Immature natural killer cell (primary cell): ENCODE measurements at regions not wholly inside any gene's neighbourhood (a gene's known extent, or its start where the extent isn't known, plus 50 kb on each side); places are given as distances from the start of the nearest gene placed in this dataset.

Experiments used
- DNase-seq, 3 donors: peaks; one replicate each; pipeline ENCODE4 v3.0.0; 2022; ENCODE audit warnings: mixed read lengths in 1 of 3
- H3K27ac Mint-ChIP-seq, 6 donors: one replicate each; pipeline ENCODE4 v1.8.0; 2020; ENCODE audit warnings: mixed read lengths in 6 of 6, mild to moderate bottlenecking in 5 of 6, inconsistent platforms in 4 of 6, moderate library complexity in 3 of 6
- H3K27me3 Mint-ChIP-seq, 3 donors: one replicate each; pipeline ENCODE4 v1.8.0; 2020 to 2021; ENCODE audit warnings: low read depth in 3 of 3, mild to moderate bottlenecking in 3 of 3, mixed read lengths in 3 of 3, moderate library complexity in 3 of 3, inconsistent platforms in 1 of 3
- H3K36me3 Mint-ChIP-seq, 3 donors: one replicate each; pipeline ENCODE4 v1.8.0; 2020; ENCODE audit warnings: mixed read lengths in 3 of 3, inconsistent platforms in 2 of 3, mild to moderate bottlenecking in 2 of 3
- H3K4me1 Mint-ChIP-seq, 2 donors: one replicate each; pipeline ENCODE4 v1.8.0; 2020; ENCODE audit warnings: inconsistent platforms in 2 of 2, mild to moderate bottlenecking in 2 of 2, mixed read lengths in 2 of 2, moderate library complexity in 1 of 2
- H3K4me3 Mint-ChIP-seq, 5 donors: one replicate each; pipeline ENCODE4 v1.8.0; 2020; ENCODE audit warnings: mild to moderate bottlenecking in 5 of 5, mixed read lengths in 5 of 5, inconsistent platforms in 3 of 5, moderate library complexity in 3 of 5
- H3K9me3 Mint-ChIP-seq, 6 donors: one replicate each; pipeline ENCODE4 v1.8.0; 2020; ENCODE audit warnings: mild to moderate bottlenecking in 6 of 6, mixed read lengths in 6 of 6, inconsistent platforms in 4 of 6, moderate library complexity in 3 of 6

DNA sequence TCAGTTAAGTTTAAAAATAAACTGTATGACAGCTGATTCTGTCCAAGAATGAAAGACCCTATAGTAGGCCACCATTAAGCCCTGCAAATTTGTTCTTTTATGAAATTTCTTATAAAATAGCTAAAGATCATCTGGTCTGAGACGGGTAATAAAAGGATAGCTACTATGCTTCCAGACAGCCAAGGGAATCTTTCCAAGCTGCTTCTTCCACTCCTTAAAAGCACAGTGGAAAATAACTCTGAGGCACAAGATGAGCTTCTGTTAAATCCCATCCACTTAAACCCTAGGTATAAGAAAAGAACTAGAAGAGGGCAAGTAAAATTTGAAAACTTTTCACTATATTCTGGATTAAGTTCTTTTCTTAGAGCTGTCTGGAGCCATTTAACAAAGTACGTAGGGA, 194.3 kb downstream of the CAPZA3 start:
- peaks cover 0 to 13% (median 9%) of the 10 kb centered on the region in 6 donors for H3K9me3 Mint-ChIP-seq
- peaks cover 0 to 1% (median 1%) of the 10 kb centered on the region in 3 donors for H3K27me3 Mint-ChIP-seq
- H3K4me1 Mint-ChIP-seq, result no peaks in the 10 kb centered on the region
- no peak overlapping the region for H3K27ac Mint-ChIP-seq
- DNase-seq, result no peak
- no peak overlapping the region for H3K4me3 Mint-ChIP-seq
- no peaks in the 10 kb centered on the region for H3K36me3 Mint-ChIP-seq

DNA sequence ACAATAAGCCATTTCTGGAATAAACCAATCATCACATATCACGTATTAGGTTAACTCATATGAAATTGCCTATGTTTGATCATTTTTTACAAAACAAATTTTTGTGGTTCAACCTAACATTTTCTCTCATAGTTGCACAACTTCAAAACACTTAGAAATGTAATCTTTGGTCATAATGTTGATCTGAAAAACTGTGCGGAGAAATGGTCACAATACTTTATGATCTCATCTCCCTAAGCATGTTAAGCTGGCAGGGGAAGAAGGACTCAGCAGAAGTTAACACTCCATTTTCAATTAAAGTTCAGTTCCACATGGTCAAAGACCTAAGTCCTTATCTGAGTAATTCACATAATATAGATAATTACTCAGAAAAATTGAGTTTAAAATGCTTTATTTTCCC, 194.8 kb downstream of the CAPZA3 start:
- H3K27me3 Mint-ChIP-seq, result peaks cover 0 to 1% (median 1%) of the 10 kb centered on the region in 3 donors
- no peaks in the 10 kb centered on the region for H3K4me1 Mint-ChIP-seq
- no peaks in the 10 kb centered on the region for H3K36me3 Mint-ChIP-seq
- DNase-seq, result no peak
- peaks cover 0 to 13% (median 9%) of the 10 kb centered on the region in 6 donors for H3K9me3 Mint-ChIP-seq
- H3K4me3 Mint-ChIP-seq, result no peak overlapping the region
- no peak overlapping the region for H3K27ac Mint-ChIP-seq

DNA sequence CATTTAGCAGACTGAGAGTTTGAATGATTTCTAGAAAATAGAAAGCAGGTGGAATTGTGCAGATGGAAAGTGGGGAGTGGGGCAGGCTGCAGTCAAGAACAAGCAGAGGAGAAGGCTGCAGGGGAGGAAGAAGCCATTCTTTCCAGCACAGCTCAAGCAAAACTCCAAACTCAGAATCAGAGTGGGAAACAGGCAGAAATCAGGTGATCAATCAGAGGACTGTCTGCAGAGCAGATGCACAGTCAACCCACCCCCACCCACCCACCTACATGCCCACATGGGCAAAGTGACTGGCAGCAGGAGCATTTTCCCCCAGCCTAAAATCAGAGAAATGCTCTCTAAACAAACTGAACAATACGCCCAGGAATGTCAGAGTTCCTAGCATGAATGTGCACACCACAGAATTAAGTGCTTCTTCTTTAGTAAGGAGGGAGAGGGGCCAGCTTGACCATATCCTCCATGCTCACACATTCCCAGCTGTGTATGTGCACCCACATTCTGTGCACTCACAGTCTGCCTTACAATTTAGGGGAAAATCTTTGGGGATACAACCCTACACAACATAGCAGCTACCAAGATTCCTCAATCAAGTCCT, 194.1 kb upstream of the PLEKHA5 start:
- H3K27me3 Mint-ChIP-seq, result peaks cover 0 to 1% (median 0%) of the 10 kb centered on the region in 3 donors
- H3K27ac Mint-ChIP-seq, result no peak overlapping the region
- H3K4me3 Mint-ChIP-seq, result no peak overlapping the region
- no peak for DNase-seq
- no peaks in the 10 kb centered on the region for H3K4me1 Mint-ChIP-seq
- peaks cover 0 to 11% (median 3%) of the 10 kb centered on the region in 6 donors for H3K9me3 Mint-ChIP-seq
- no peaks in the 10 kb centered on the region for H3K36me3 Mint-ChIP-seq

DNA sequence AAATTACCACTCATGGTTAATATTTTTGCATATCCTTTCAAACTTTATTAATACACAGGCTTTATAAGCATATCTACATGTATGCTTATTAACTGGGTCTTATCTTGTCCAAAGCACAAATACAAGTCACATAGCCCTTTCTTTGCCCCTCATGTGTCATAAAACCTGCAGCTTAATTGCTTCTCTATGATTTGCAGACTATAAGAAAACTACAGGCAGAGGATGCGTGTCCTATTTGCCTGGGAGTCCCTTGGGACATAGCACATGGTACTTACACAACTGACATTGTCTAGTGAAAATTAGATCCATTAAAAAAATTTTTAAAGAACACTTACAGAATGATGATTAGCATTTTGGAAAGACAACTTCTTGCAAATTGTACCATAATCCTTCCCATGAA, 190.5 kb upstream of the PLEKHA5 start:
- DNase-seq, result no peak
- H3K4me3 Mint-ChIP-seq, result no peak overlapping the region
- H3K27ac Mint-ChIP-seq, result no peak overlapping the region
- peaks cover 0 to 7% (median 2%) of the 10 kb centered on the region in 6 donors for H3K9me3 Mint-ChIP-seq
- peaks cover 0 to 2% (median 0%) of the 10 kb centered on the region in 3 donors for H3K27me3 Mint-ChIP-seq
- H3K36me3 Mint-ChIP-seq, result no peaks in the 10 kb centered on the region
- no peaks in the 10 kb centered on the region for H3K4me1 Mint-ChIP-seq

DNA sequence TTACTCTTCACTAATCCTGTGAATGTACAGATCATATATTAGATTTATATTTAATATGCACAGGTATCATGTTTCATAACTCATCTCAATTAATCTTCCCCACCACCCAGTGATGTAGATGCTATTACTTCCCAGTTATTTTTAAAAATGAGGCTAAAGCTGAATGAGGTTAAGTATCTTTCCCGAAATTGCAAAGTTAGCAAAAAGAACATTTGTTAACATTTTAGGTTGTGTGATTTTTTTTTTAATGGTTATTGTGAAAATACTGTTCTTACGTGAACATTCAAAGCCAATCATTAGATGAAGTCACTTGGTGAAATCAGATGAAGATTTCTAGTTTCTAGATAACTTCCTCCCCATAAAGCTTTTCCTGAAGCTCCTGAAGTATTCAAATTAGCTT, 186.9 kb upstream of the PLEKHA5 start:
- peaks cover 2 to 3% (median 2%) of the 10 kb centered on the region in 3 donors for H3K27me3 Mint-ChIP-seq
- H3K9me3 Mint-ChIP-seq, result peaks cover 0 to 5% (median under 1%) of the 10 kb centered on the region in 6 donors
- H3K36me3 Mint-ChIP-seq, result no peaks in the 10 kb centered on the region
- H3K4me1 Mint-ChIP-seq, result no peaks in the 10 kb centered on the region
- H3K4me3 Mint-ChIP-seq, result no peak overlapping the region
- no peak for DNase-seq
- H3K27ac Mint-ChIP-seq, result no peak overlapping the region

DNA sequence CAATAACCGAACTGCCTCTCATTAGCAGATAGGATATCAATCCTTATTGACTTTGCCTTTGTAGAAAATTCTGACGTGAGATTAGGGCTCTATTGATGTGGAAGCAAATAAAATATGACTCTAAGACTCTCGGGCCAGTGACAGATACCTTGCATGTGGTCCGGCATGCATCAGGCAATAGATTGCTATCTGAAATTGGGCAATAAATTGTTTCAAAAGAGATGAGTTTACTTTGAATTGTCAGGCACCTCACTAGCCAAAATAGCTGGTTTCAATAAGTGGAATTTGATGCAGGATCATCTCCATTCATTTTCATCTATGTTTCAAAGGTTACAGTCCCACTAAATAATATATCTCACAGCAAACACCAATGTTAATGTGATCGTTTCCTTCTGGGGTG, 186.3 kb upstream of the PLEKHA5 start:
- Mint-ChIP-seq H3K4me1 (no peaks in the 10 kb centered on the region), H3K9me3 (peaks cover 0 to 5% (median under 1%) of the 10 kb centered on the region in 6 donors), H3K27ac (no peak overlapping the region), H3K4me3 (no peak overlapping the region), H3K27me3 (peaks cover 2 to 3% (median 2%) of the 10 kb centered on the region in 3 donors), H3K36me3 (no peaks in the 10 kb centered on the region)
- no peak for DNase-seq

DNA sequence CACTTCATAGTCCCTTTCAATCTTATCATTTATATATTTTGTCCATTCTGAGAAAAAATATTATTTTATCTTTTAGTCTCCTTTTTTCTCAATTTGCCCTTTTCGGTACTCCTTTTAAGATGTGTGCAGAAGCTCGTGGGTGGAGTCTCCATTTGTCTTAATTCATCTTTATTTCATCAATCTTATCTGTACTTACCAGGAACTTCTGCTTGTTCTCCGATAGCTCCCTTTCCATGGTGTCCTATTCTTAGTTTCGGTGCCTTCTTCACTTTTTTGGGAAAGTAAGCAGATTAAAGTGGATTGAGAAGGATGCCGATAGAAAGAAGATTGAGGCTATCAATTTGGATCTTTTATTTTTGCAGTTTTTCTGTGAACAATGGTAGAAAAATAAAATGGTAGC, 183.4 kb upstream of the PLEKHA5 start:
- Mint-ChIP-seq H3K4me1 (no peaks in the 10 kb centered on the region), H3K27ac (no peak overlapping the region), H3K4me3 (no peak overlapping the region), H3K27me3 (peaks cover 2% of the 10 kb centered on the region in 3 donors), H3K36me3 (no peaks in the 10 kb centered on the region), H3K9me3 (peaks cover 0 to 5% (median under 1%) of the 10 kb centered on the region in 6 donors)
- no peak for DNase-seq

DNA sequence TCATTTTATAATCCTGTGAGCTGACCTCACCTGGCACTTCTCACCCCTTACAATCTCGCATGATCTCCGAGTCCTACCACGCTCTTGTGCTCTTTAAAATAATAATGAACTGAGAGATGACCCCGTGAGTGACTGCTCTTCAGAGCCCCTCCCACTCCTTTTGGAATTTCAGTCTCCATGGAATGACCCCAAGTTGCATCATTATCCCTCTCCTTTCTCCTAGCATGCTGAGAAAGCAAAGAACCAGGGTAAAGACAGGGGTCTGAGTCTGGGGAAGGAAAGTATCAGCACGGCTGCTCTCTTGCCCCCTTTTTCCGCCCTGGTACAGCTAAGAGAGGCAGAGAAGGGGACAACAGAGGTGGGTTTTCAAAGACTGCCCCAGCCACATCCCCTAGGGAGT, 178.3 kb upstream of the PLEKHA5 start:
- no peaks in the 10 kb centered on the region for H3K36me3 Mint-ChIP-seq
- peaks cover 0 to 2% (median 0%) of the 10 kb centered on the region in 3 donors for H3K27me3 Mint-ChIP-seq
- no peak overlapping the region for H3K4me3 Mint-ChIP-seq
- no peaks in the 10 kb centered on the region for H3K4me1 Mint-ChIP-seq
- no peak for DNase-seq
- H3K27ac Mint-ChIP-seq, result no peak overlapping the region
- H3K9me3 Mint-ChIP-seq, result peaks cover 0 to 5% (median 0%) of the 10 kb centered on the region in 6 donors

DNA sequence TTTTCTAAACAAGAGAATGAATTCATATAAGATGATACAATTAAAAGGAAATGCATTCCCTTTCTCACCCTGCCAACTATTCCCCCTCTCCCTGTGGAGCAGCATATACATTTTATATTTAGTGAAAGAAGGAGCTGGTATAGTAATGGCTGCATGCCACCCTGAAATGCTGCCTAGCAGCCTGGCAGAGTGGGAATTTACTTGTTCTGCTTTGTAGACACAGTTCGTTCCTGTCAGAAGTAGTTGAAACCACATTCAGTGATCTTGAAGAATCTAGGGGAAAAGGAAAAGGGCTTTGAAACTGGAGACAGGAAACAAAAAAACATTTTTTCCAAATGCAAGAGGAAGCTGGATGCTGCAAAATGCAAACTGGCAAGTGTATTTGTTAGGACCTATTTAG, 176.0 kb upstream of the PLEKHA5 start:
- Mint-ChIP-seq H3K27me3 (no peaks in the 10 kb centered on the region), H3K27ac (no peak overlapping the region), H3K9me3 (peaks cover 0 to 3% (median 0%) of the 10 kb centered on the region in 6 donors), H3K4me3 (no peak overlapping the region), H3K4me1 (no peaks in the 10 kb centered on the region), H3K36me3 (no peaks in the 10 kb centered on the region)
- no peak for DNase-seq

DNA sequence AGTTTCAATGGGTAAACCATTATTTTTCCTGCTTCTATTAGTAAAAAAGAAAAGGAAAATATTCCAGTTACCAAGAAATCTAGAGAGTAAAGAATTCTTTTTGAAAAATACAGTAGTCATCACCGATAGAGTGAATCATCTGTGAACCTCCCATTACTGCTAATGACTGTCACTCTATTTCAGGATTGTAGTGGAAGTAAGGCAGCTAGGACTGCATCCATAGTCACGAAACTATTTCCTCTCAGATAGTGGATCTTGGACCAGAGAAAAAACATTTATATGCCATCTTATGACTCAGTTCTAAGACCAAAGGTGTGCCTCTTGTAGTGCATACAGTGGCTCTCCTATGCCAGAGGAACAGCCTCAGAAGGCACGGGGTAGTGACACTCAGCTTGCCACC, 173.9 kb upstream of the PLEKHA5 start:
- Mint-ChIP-seq H3K36me3 (no peaks in the 10 kb centered on the region), H3K9me3 (peaks cover 0 to 3% (median under 1%) of the 10 kb centered on the region in 6 donors), H3K27me3 (peaks cover 0 to 2% (median 0%) of the 10 kb centered on the region in 3 donors), H3K27ac (no peak overlapping the region), H3K4me3 (no peak overlapping the region), H3K4me1 (no peaks in the 10 kb centered on the region)
- DNase-seq, result no peak

DNA sequence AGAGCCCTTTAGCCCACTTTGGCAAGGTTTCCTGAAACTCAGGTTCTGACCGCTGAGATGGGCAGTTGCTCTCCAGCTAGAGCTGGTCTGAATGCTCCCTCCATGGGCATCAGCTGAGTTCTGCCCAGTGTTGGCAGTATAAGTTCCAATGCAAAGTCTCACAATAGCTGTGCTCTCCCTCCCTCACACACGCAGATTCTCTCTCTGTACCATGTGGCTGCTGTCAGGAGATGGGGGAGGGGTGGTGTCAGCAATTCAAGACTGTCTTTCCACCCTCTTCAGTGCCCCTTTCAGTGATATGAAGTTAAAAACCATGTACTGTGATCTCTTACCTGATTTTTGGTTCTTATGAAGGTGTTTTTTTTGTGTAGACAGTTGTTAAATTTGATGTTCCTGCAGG, 164.3 kb upstream of the PLEKHA5 start:
- DNase-seq, result no peak
- Mint-ChIP-seq H3K36me3 (no peaks in the 10 kb centered on the region), H3K4me1 (no peaks in the 10 kb centered on the region), H3K9me3 (no peaks in the 10 kb centered on the region), H3K27me3 (peaks cover 0 to 2% (median 0%) of the 10 kb centered on the region in 3 donors), H3K4me3 (no peak overlapping the region), H3K27ac (no peak overlapping the region)

DNA sequence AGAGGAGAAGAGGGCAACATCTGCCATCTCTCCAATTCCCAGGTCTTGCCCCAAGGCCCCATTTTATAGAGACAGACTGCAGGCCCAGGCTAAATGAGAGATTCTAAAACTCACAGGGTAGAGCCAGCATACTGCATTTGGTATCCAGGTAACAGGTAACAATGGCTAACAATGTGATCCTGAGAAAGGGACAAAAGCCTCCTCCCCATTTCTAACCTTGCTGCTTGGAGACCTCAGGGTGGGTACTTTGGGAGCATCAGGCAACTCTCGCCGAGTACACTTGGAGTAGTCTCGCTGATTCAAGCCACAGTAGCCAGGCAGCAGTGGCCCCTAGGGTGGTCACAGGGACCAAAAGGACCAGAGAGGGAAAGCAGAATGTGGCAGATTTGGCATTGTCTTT, 162.6 kb upstream of the PLEKHA5 start:
- peaks cover 0 to 4% (median 0%) of the 10 kb centered on the region in 3 donors for H3K27me3 Mint-ChIP-seq
- H3K9me3 Mint-ChIP-seq, result no peaks in the 10 kb centered on the region
- H3K4me1 Mint-ChIP-seq, result no peaks in the 10 kb centered on the region
- no peak for DNase-seq
- no peak overlapping the region for H3K27ac Mint-ChIP-seq
- no peak overlapping the region for H3K4me3 Mint-ChIP-seq
- H3K36me3 Mint-ChIP-seq, result no peaks in the 10 kb centered on the region

DNA sequence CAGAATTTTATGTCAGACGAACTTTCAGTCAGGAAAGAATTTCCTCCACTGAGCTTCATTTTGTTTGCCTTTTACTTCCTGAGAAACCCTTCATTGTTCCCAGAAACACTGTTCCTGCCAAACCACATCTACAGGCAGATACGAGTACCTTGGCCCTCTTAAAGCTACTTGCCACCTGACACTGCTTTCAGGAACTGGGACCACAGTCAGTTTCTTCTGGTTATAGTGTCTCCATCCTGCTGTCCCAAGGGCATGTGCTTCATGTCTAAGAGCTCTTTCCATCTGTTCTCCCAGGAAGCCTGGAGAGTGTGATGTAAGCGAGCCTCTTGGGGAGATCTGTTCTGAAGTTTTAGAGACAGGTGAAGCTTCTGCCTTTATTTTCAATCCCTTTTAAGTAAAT, 161.7 kb upstream of the PLEKHA5 start:
- H3K27me3 Mint-ChIP-seq, result peaks cover 0 to 4% (median 0%) of the 10 kb centered on the region in 3 donors
- no peak overlapping the region for H3K4me3 Mint-ChIP-seq
- no peak for DNase-seq
- H3K4me1 Mint-ChIP-seq, result no peaks in the 10 kb centered on the region
- no peak overlapping the region for H3K27ac Mint-ChIP-seq
- H3K9me3 Mint-ChIP-seq, result no peaks in the 10 kb centered on the region
- H3K36me3 Mint-ChIP-seq, result no peaks in the 10 kb centered on the region

DNA sequence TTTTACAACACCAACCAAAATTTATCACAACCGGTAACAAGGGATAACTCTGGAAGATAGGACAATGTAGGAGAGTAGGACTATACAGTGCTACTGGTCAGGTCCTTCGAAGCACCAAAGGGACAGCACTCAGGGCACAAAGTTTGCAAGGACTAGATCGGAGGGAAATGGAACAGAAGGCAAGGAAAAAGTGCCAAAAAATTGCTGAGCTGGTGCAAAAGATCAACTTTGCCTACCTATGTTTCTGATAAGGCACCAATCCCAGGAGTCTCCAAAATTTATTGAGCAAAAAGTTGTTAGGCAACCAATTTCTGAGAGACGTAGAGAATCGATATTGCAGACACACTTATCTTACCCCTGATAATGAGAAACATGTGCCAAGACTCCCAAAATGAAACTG, 160.0 kb upstream of the PLEKHA5 start:
- H3K27ac Mint-ChIP-seq, result no peak overlapping the region
- H3K36me3 Mint-ChIP-seq, result no peaks in the 10 kb centered on the region
- H3K4me3 Mint-ChIP-seq, result no peak overlapping the region
- DNase-seq, result no peak
- H3K27me3 Mint-ChIP-seq, result peaks cover 0 to 2% (median 1%) of the 10 kb centered on the region in 3 donors
- H3K4me1 Mint-ChIP-seq, result no peaks in the 10 kb centered on the region
- H3K9me3 Mint-ChIP-seq, result no peaks in the 10 kb centered on the region

DNA sequence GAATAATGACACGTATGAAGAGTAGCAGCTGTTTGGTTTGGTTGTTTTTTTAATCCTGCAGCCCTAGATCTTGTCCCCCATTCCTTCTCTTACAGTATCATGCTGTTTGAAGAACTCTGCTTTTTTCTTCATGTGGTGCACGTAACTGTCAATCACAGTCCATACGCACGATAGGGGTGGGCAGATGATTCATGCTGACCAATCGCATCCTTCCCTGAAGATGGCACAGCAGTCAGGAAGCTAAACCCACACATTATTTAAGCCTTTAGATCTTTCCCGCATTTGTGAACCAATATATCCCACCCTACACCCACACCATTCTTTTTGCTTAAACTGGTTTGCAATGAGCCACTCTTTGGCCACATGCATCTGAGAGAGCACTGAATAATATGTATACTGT, 158.9 kb upstream of the PLEKHA5 start:
- H3K27ac Mint-ChIP-seq, result no peak overlapping the region
- H3K27me3 Mint-ChIP-seq, result peaks cover 0 to 2% (median 2%) of the 10 kb centered on the region in 3 donors
- H3K4me3 Mint-ChIP-seq, result no peak overlapping the region
- no peaks in the 10 kb centered on the region for H3K36me3 Mint-ChIP-seq
- H3K4me1 Mint-ChIP-seq, result no peaks in the 10 kb centered on the region
- H3K9me3 Mint-ChIP-seq, result no peaks in the 10 kb centered on the region
- DNase-seq, result no peak
